ENCODE measurements at regions not wholly inside any gene's neighbourhood (a gene's known extent, or its start where the extent isn't known, plus 50 kb on each side); places are given as distances from the start of the nearest gene placed in this dataset.
A peak's percentile ranks its signal among the peaks of the same experiment; 100 is the strongest.

GRCh38 chr5:122699201-122699600 lies 75.7 kb upstream of the SNX2 start:
- H3K4me1 ChIP-seq (ENCODE audit: control insufficient read depth in 1 of 2, insufficient read depth in 2 of 2, low read depth in 1 of 2, low read length in 1 of 2): no peaks in the 10 kb centered on the region; a peak in 1 of 4 replicates
- no peak overlapping the region for H3K4me3 ChIP-seq (ENCODE audit: low read depth in 2 of 2, low read length in 1 of 2)
- H2AFZ ChIP-seq (ENCODE audit: low read depth): peak overlapping the region; percentile 12; the same call in 1 of the 2 replicates
- no peaks in the 10 kb centered on the region for H3K27me3 ChIP-seq (ENCODE audit: insufficient read depth)
- no peak overlapping the region for H3K9ac ChIP-seq
- H3F3A ChIP-seq (replicated peaks; ENCODE audit: insufficient read depth): peaks cover 3% of the 10 kb centered on the region
- CTCF ChIA-PET: no interaction called here
- H3K79me2 ChIP-seq (ENCODE audit: insufficient read depth): no peaks in the 10 kb centered on the region
- POLR2A ChIA-PET: no interaction called here
- no peaks in the 10 kb centered on the region for H3K9me3 ChIP-seq
- H3K27ac ChIP-seq (ENCODE audit: low read depth in 2 of 2, low read length in 1 of 2): no peak overlapping the region
- WGBS (ENCODE audit: low lambda C conversion rate): 38% methylated on average over 2 of the region's 2 CpGs
- TF ChIP-seq SMC3 (IDR thresholded peaks at IDR 0.05; ENCODE audit: low read depth, low read length): no peak
- no peak for TF ChIP-seq NRF1 (IDR thresholded peaks at IDR 0.05; ENCODE audit: low read depth, low read length)
- no peak for TF ChIP-seq MXI1 (IDR thresholded peaks at IDR 0.05; ENCODE audit: low read depth, low read length)
- peak; percentile 36; the same call in 1 of the 2 replicates for TF ChIP-seq TCF12 (IDR thresholded peaks at IDR 0.05)
- TF ChIP-seq RXRA (IDR thresholded peaks at IDR 0.05; ENCODE audit: borderline replicate concordance, low read depth): no peak
- no peak for DNase-seq
- no peak overlapping the region for H3K4me2 ChIP-seq
- no peaks in the 10 kb centered on the region for H4K20me1 ChIP-seq (ENCODE audit: insufficient read depth)
- no peaks in the 10 kb centered on the region for H3K9me2 ChIP-seq
- no peaks in the 10 kb centered on the region for H3K36me3 ChIP-seq (replicated peaks in 1 of 2; ENCODE audit: control insufficient read depth in 1 of 2, insufficient read depth in 2 of 2, low read length in 1 of 2)

- H2AFZ ChIP-seq (ENCODE audit: low read depth): no peak overlapping the region
- no peaks in the 10 kb centered on the region for H3K27me3 ChIP-seq (ENCODE audit: insufficient read depth)
- H3K9me2 ChIP-seq: no peaks in the 10 kb centered on the region
- no peak overlapping the region for H3K27ac ChIP-seq (ENCODE audit: low read depth in 2 of 2, low read length in 1 of 2)
- H3K4me1 ChIP-seq (ENCODE audit: control insufficient read depth in 1 of 2, insufficient read depth in 2 of 2, low read depth in 1 of 2, low read length in 1 of 2): no peaks in the 10 kb centered on the region; a peak in 1 of 4 replicates
- no peaks in the 10 kb centered on the region for H3K36me3 ChIP-seq (replicated peaks in 1 of 2; ENCODE audit: control insufficient read depth in 1 of 2, insufficient read depth in 2 of 2, low read length in 1 of 2)
- no peaks in the 10 kb centered on the region for H4K20me1 ChIP-seq (ENCODE audit: insufficient read depth)
- H3K9ac ChIP-seq: no peak overlapping the region
- H3K4me3 ChIP-seq (ENCODE audit: low read depth in 2 of 2, low read length in 1 of 2): no peak overlapping the region
- DNase-seq: no peak
- ChIA-PET CTCF (interaction anchor here (0.6 kb wide), 1 partner anchor 643 kb away, joined by 3 read pairs; no protein-coding TSS in a partner anchor), POLR2A (no interaction called here)
- TF ChIP-seq TEAD4 (IDR thresholded peaks at IDR 0.05; ENCODE audit: borderline replicate concordance, insufficient read depth): no peak
- TF ChIP-seq MEF2A (IDR thresholded peaks at IDR 0.05; ENCODE audit: borderline replicate concordance, low read depth): no peak
- TF ChIP-seq EP300 (IDR thresholded peaks at IDR 0.05; ENCODE audit: borderline replicate concordance in 1 of 2, low read depth in 1 of 2, low read length in 1 of 2): no peak
- no peak for TF ChIP-seq GABPA (IDR thresholded peaks at IDR 0.05; ENCODE audit: low read depth)
- no peak for TF ChIP-seq RAD21 (IDR thresholded peaks at IDR 0.05; ENCODE audit: low read length)
- no peak for TF ChIP-seq RFX5 (IDR thresholded peaks at IDR 0.05; ENCODE audit: low read length)
- TF ChIP-seq FOSL2 (IDR thresholded peaks at IDR 0.05; ENCODE audit: borderline replicate concordance, low read depth): no peak
- TF ChIP-seq REST (IDR thresholded peaks at IDR 0.05; ENCODE audit: low read depth, low read length): no peak
- no peak for TF ChIP-seq SIN3A (IDR thresholded peaks at IDR 0.05; ENCODE audit: borderline replicate concordance, low read depth, low read length)
- TF ChIP-seq, protein P1, sequence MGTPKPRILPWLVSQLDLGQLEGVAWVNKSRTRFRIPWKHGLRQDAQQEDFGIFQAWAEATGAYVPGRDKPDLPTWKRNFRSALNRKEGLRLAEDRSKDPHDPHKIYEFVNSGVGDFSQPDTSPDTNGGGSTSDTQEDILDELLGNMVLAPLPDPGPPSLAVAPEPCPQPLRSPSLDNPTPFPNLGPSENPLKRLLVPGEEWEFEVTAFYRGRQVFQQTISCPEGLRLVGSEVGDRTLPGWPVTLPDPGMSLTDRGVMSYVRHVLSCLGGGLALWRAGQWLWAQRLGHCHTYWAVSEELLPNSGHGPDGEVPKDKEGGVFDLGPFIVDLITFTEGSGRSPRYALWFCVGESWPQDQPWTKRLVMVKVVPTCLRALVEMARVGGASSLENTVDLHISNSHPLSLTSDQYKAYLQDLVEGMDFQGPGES (IDR thresholded peaks at IDR 0.05; ENCODE audit: low read depth, low read length): no peak
- no peak for TF ChIP-seq GATA2 (CRISPR knock-in tag; IDR thresholded peaks at IDR 0.05)
- no peak for TF ChIP-seq EZH2phosphoT487 (IDR thresholded peaks at IDR 0.05; ENCODE audit: borderline replicate concordance, low read depth)
- no peak for TF ChIP-seq NRF1 (IDR thresholded peaks at IDR 0.05; ENCODE audit: low read depth, low read length)
- no peak for TF ChIP-seq SMC3 (IDR thresholded peaks at IDR 0.05; ENCODE audit: low read depth, low read length)
- no peak for TF ChIP-seq FOXJ3 (CRISPR knock-in tag; IDR thresholded peaks at IDR 0.05)
- H3K4me2 ChIP-seq: no peak overlapping the region
- H3K9me3 ChIP-seq: no peaks in the 10 kb centered on the region
- H3K79me2 ChIP-seq (ENCODE audit: insufficient read depth): no peaks in the 10 kb centered on the region
- 82% methylated on average over 8 of the region's 8 CpGs for WGBS (ENCODE audit: low lambda C conversion rate)
- peaks cover 3% of the 10 kb centered on the region for H3F3A ChIP-seq (replicated peaks; ENCODE audit: insufficient read depth)
These were observed 73.0 kb upstream of the SNX2 start for GRCh38 chr5:122701640-122702523.
